GM12864 (cell line): ENCODE measurements at regions not wholly inside any gene's neighbourhood (a gene's known extent, or its start where the extent isn't known, plus 50 kb on each side); places are given as distances from the start of the nearest gene placed in this dataset.

Source experiments
- DNase-seq: peaks from one replicate; pipeline ENCODE4 v3.0.0-alpha.2; 2011; ENCODE audit warnings: low read depth
- H3K4me3 ChIP-seq: 2 replicates; pipeline ENCODE4 v1.5.1; 2011; ENCODE audit warnings: mild to moderate bottlenecking, low read depth, low read length, control low read depth
- TF ChIP-seq, protein P1 (sequence below): IDR thresholded peaks from 2 replicates; pipeline ENCODE4 v1.5.1; 2011; ENCODE audit warnings: low read depth, mild to moderate bottlenecking, moderate library complexity, low read length, control low read depth, inconsistent platforms; ENCODE audit errors: missing control alignments

DNA sequence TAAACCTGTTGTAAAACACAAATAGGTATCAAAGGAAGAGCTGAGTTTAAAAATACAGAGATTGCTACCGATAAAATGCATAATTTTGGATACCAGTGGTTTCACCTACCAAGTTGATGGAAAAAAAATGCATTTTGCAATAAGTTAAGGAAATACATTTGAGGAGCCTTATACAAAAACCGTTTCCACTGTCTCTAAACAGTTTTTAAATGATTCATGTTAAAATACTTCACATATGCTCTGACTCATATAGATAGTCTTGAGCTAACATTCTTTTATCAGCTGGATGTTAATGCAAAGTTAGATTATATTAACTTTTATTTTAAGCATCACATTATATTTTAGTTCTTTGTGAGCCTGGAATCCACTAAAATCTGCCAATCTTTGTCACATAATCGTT is 50.6 kb upstream of the ANKRD17 start:
- no peak overlapping the region for H3K4me3 ChIP-seq
- TF ChIP-seq, protein P1, sequence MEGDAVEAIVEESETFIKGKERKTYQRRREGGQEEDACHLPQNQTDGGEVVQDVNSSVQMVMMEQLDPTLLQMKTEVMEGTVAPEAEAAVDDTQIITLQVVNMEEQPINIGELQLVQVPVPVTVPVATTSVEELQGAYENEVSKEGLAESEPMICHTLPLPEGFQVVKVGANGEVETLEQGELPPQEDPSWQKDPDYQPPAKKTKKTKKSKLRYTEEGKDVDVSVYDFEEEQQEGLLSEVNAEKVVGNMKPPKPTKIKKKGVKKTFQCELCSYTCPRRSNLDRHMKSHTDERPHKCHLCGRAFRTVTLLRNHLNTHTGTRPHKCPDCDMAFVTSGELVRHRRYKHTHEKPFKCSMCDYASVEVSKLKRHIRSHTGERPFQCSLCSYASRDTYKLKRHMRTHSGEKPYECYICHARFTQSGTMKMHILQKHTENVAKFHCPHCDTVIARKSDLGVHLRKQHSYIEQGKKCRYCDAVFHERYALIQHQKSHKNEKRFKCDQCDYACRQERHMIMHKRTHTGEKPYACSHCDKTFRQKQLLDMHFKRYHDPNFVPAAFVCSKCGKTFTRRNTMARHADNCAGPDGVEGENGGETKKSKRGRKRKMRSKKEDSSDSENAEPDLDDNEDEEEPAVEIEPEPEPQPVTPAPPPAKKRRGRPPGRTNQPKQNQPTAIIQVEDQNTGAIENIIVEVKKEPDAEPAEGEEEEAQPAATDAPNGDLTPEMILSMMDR: no peak
- DNase-seq: no peak
